ENCODE measurements at regions not wholly inside any gene's neighbourhood (a gene's known extent, or its start where the extent isn't known, plus 50 kb on each side); places are given as distances from the start of the nearest gene placed in this dataset.

GRCh38 chr11:57900320-57900719 is 123.4 kb upstream of the OR9Q1 start:
- Histone ChIP-seq H3K56ac (ENCODE audit: extremely low read depth, insufficient read depth, low read length) (no peak overlapping the region), H3K4me1 (ENCODE audit: control insufficient read depth, insufficient read depth, low read length) (peaks cover 5% of the 10 kb centered on the region), H3K79me1 (ENCODE audit: low read depth in 1 of 2, low read length in 2 of 2) (no peaks in the 10 kb centered on the region), H3K27me3 (ENCODE audit: control insufficient read depth, insufficient read depth, low read length) (peaks cover 4% of the 10 kb centered on the region), H3K14ac (replicated peaks; ENCODE audit: low read depth, low read length) (no peak overlapping the region), H3K18ac (ENCODE audit: low read depth, low read length) (no peak overlapping the region), H3K9me3 (ENCODE audit: control insufficient read depth, insufficient read depth, low read length) (no peaks in the 10 kb centered on the region), H3K23ac (ENCODE audit: low read depth, low read length) (no peak overlapping the region), H2AK9ac (replicated peaks; ENCODE audit: low read depth, low read length, poor library complexity) (no peak overlapping the region), H4K20me1 (ENCODE audit: insufficient read depth, low read length) (no peaks in the 10 kb centered on the region), H3K27ac (ENCODE audit: insufficient read depth, low read length) (no peak overlapping the region), H3K9me1 (ENCODE audit: insufficient read depth, low read length) (no peaks in the 10 kb centered on the region), H3K4me2 (ENCODE audit: low read depth, low read length) (no peak overlapping the region), H2BK15ac (ENCODE audit: low read depth, low read length) (no peak overlapping the region), H3K4ac (ENCODE audit: low read depth, low read length) (no peak overlapping the region), H4K5ac (ENCODE audit: low read depth, low read length) (no peak overlapping the region), H3K9ac (ENCODE audit: low read depth, low read length) (no peak overlapping the region), H2BK120ac (ENCODE audit: low read depth, low read length) (no peak overlapping the region), H2AFZ (replicated peaks; ENCODE audit: low read length, poor library complexity) (no peak overlapping the region), H3K36me3 (ENCODE audit: control insufficient read depth, insufficient read depth, low read length) (no peaks in the 10 kb centered on the region), H4K8ac (ENCODE audit: low read depth in 2 of 2, low read length in 2 of 2) (no peak overlapping the region), H3K4me3 (ENCODE audit: insufficient read depth, low read depth, low read length) (no peak overlapping the region), H2AK5ac (ENCODE audit: low read depth, low read length) (no peak overlapping the region), H4K91ac (ENCODE audit: insufficient read depth, low read depth, low read length) (no peak overlapping the region), H2BK5ac (ENCODE audit: low read depth, low read length, poor library complexity, severe bottlenecking) (no peak overlapping the region), H2BK20ac (ENCODE audit: low read depth, low read length) (no peak overlapping the region)
- in situ Hi-C loops (cut with MboI; ENCODE audit: low sequenced_read_pairs): no loop called here
- ChIA-PET POLR2A (ENCODE audit: unreplicated experiment) (no interaction called here), CTCF (no interaction called here)
- TF ChIP-seq NFE2L2 (IDR thresholded peaks at IDR 0.05; ENCODE audit: low read depth, low read length): no peak
- TF ChIP-seq, protein P1, sequence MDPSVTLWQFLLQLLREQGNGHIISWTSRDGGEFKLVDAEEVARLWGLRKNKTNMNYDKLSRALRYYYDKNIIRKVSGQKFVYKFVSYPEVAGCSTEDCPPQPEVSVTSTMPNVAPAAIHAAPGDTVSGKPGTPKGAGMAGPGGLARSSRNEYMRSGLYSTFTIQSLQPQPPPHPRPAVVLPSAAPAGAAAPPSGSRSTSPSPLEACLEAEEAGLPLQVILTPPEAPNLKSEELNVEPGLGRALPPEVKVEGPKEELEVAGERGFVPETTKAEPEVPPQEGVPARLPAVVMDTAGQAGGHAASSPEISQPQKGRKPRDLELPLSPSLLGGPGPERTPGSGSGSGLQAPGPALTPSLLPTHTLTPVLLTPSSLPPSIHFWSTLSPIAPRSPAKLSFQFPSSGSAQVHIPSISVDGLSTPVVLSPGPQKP (IDR thresholded peaks at IDR 0.05; ENCODE audit: borderline replicate concordance, low read depth, low read length): no peak
- no peak for TF ChIP-seq SMC3 (IDR thresholded peaks at IDR 0.05; ENCODE audit: low read depth, low read length)
- no peak for TF ChIP-seq RCOR1 (IDR thresholded peaks at IDR 0.05; ENCODE audit: insufficient replicate concordance, low read length)
- no peak for TF ChIP-seq CHD1 (IDR thresholded peaks at IDR 0.05; ENCODE audit: low read depth, low read length)
- no peak for TF ChIP-seq MAZ (IDR thresholded peaks at IDR 0.05; ENCODE audit: borderline replicate concordance, low read depth, low read length)
- TF ChIP-seq CEBPB (IDR thresholded peaks at IDR 0.05; ENCODE audit: low read depth, low read length): no peak
- TF ChIP-seq MXI1 (IDR thresholded peaks at IDR 0.05; ENCODE audit: borderline replicate concordance, low read depth, low read length): no peak
- TF ChIP-seq BHLHE40 (IDR thresholded peaks at IDR 0.05; ENCODE audit: low read depth, low read length): no peak
- TF ChIP-seq MAFK (IDR thresholded peaks at IDR 0.05; ENCODE audit: low read depth, low read length): no peak
- TF ChIP-seq RAD21 (IDR thresholded peaks at IDR 0.05; ENCODE audit: low read length): no peak
- TF ChIP-seq CTCF (conservative IDR thresholded peaks at IDR 0.05; ENCODE audit: low read depth, low read length): no peak
- no peak for TF ChIP-seq FOS (IDR thresholded peaks at IDR 0.05; ENCODE audit: low read depth, low read length)
- TF ChIP-seq POLR2A (IDR thresholded peaks at IDR 0.05; ENCODE audit: low read depth, low read length): no peak
- no peak for TF ChIP-seq RFX5 (IDR thresholded peaks at IDR 0.05; ENCODE audit: low read depth, low read length)
- TF ChIP-seq, protein P2, sequence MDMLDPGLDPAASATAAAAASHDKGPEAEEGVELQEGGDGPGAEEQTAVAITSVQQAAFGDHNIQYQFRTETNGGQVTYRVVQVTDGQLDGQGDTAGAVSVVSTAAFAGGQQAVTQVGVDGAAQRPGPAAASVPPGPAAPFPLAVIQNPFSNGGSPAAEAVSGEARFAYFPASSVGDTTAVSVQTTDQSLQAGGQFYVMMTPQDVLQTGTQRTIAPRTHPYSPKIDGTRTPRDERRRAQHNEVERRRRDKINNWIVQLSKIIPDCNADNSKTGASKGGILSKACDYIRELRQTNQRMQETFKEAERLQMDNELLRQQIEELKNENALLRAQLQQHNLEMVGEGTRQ (IDR thresholded peaks at IDR 0.05; ENCODE audit: low read depth, low read length): no peak
- no TSS peak for BruUV-seq (replicated peaks)
- no CpG with 5 or more reads among the region's 1 CpG for WGBS, 2 experiments (ENCODE audit: extremely low coverage in 2 of 2, insufficient read length in 1 of 2)
- no peak for ATAC-seq (ENCODE audit: low read depth)
- dilution Hi-C loops (cut with HindIII; ENCODE audit: low sequenced_read_pairs, unreplicated experiment): no loop called here
- no peak for DNase-seq
- intact Hi-C loops (cut with micrococcal nuclease): no loop called here
